NT2/D1 (cell line): ENCODE measurements at regions not wholly inside any gene's neighbourhood (a gene's known extent, or its start where the extent isn't known, plus 50 kb on each side); places are given as distances from the start of the nearest gene placed in this dataset.

Experiments
- SUZ12 ChIP-seq: IDR thresholded peaks from 2 replicates; pipeline ENCODE4 v1.6.1; 2011; ENCODE audit not compliant: insufficient read length, insufficient read depth; ENCODE audit errors: extremely low read depth
- YY1 ChIP-seq: IDR thresholded peaks from 2 replicates; pipeline ENCODE4 v1.6.1; 2011; ENCODE audit not compliant: insufficient read length, insufficient read depth
- ZNF274 ChIP-seq: IDR thresholded peaks from 2 replicates; pipeline ENCODE4 v1.6.1; 2011; ENCODE audit warnings: mild to moderate bottlenecking, low read depth, low read length

GRCh38 chr10:3708852-3709251, 76.2 kb downstream of the KLF6 start:
- TF ChIP-seq SUZ12 (no peak), YY1 (no peak), ZNF274 (no peak)
